Hippocampal formation (tissue), 2 donors: ENCODE measurements at regions not wholly inside any gene's neighbourhood (a gene's known extent, or its start where the extent isn't known, plus 50 kb on each side); places are given as distances from the start of the nearest gene placed in this dataset.

Experiments
- DNase-seq, 2 donors: peaks; one replicate each; lab custom pipeline; 2025; lab: John Stamatoyannopoulos, UW

DNA sequence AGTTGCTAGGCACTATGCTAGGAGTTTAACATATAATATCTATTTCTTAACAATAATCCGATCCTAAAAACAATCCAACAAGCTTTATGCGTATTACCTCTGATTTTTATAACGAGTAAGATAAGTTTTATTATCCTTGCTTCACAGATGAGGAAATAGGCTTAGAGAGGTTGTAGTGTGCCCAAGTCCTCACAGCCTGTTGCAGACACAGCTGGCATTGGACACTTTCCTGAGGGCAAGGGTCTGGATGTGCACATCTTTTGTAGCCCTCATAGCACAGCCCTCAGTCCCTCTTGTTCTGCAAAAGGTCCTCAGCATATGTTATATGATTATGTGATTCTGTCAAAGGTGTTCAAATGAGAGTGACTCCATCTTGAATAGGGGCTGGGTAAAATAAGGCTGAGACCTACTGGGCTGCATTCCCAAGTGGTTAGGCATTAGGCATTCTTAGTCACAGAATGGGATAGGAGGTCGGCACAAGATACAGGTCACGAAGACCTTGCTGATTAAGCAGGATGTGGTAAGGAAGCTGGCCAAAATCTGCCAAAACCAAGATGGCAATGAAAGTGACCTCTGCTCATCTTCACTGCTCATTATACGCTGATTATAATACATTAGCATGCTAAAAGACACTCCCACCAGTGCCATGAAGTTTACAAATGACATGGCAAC lies 75.7 kb upstream of the F3 start:
- DNase-seq, result no peak

DNA sequence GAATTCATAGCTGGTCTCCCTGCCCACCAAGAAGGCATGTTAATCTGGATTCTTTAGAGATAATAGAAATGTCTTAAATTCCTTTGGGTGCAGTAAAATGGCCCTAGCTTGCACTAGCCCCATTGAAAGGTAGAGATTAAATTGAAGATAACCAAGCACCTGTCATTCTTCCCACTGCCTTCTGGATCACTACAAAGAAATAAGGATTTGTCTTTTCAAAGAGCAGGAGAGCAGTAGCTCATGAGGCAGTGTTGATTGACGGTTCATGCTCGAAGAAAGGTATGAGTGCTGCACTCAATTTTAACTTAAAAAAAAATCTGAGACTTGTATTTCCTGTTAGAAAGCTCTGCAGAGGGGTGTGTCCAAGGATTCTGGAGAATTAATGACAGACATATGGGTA lies 74.9 kb upstream of the F3 start:
- DNase-seq, result no peak

DNA sequence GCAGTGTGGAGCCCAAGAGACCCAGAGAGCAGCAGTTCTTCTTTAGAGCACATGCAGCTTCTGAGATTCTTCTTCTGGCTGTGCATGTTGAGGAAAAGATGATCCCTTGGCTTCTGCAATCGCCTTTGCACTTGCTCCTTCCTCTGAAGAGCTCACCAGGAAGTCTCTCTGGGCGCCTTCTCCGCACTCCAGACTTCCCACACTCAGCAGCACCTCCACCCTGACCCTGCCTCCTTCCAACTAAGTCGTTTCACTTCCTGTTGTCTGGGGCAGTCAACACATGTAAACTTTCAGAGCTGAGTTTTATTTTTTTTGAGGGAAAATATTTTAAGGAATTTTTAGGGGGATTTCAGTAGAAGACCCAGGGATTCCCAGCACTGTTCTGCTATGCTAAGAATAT lies 73.4 kb upstream of the F3 start:
- DNase-seq, result no peak

DNA sequence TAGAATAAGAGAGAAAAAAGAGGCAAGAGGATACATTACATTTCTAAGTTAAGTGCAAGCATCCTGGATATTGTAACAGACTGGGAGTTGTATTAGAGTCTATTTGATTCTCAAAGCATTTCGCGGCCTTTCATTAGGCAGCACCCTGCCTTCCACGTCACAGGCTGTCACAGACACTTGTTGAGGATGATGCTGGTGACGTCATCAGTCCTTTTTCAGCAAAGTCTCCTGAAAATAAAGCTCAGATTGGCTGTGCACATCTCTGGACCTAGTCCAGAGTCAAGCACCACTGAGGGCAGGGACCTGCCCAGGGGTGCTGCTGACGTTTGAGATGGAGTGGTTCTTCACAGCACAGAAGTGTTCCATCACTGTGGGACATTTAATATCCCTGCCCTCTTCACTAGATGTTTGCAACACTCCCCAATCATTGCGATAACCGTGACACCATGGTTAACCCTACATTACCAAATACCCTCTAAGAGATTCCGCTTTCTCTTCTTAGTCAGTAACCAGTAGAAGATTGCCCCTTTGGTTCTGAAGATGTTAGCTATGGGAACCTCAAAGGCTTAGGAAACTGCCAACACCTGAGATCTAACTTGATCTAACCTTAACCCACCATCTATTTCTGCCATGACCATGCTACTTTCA lies 72.7 kb upstream of the F3 start:
- DNase-seq, result no peak

DNA sequence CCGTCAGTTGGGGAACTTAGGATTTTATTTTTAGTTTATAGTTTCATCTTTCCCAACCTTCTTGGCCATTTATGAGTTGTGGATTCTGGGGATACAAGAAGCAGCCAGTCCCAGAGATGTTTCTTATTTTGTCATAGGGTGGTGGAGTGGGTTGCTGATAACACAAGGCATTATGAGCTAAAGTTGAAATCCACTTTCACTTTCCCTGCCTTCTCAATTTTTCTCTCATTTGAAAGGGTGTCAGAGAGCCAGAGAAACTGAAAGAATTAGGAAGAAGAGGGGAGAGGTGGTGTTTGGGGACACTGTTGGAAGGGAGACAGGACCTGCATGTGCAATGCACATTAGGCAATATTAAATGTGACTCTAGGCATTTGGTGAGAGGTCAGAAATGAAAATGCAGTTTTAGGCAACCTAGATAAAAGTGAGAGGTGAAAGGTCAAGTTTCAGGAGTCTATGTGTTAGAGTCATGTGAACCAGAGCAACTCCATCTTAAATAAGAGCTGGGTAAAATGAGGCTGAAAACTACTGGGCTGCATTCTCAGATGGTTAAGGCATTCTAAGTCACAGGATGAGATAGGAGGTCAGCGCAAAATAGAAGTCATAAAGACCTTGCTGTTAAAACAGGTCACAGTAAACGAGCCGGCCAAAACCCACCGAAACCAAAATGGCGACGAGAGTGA lies 71.1 kb upstream of the F3 start:
- no peak for DNase-seq

DNA sequence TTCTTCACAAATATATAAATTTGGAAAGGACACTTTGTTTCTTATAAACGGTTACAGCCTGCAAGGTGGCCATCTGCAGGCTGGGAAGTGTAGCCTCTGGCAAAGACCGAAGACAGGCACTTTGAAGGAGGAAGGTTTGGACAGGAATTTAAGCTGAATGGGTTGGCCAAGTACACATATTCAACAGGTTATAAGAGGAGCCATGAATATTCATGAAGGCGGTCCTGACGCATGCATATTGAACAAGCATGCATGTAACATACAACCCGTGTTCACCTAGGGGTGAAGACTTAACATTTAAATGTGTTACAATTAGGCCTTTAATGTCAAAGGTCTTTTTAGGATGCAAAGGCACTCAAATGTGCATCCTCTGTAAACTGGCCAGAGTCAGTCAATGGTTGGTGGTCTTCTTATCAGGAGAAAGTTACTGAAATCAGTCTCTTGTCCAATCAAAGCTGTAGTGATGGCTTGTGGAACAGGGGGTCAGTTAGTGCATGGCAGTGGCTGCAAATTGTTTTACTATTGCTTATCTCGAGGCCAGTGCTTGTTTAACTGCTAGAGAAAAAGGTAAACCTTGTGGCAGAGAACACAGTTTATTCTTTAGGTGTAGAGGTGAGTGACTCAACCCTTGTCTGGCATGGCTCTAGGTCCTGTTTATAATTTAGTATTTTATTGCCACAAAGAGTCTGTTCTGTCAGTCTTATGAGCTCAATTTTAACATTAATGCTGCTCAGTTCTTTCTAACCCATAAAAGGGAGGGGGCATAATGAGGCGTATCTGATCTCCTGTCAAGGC lies 70.3 kb upstream of the F3 start:
- no peak for DNase-seq

DNA sequence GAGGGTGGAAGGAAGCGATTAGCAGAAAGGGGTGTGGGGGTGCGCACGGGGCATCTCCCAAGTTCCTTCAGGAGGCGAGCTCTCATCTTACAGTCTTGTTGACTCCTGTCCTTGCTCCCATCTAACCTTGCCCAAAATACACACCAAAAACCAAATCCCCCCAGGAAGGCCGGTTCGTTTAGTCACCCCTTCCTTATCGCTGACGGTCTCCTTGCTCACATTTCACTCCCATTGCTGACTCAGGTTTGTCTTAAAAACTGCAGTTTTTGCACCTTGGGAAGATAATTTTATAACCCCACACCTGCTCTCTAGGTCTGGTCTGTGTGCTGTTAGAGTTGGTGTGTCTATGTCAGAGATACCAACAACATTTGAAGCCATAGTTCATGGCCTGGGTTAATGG lies 68.1 kb upstream of the F3 start:
- no peak for DNase-seq

DNA sequence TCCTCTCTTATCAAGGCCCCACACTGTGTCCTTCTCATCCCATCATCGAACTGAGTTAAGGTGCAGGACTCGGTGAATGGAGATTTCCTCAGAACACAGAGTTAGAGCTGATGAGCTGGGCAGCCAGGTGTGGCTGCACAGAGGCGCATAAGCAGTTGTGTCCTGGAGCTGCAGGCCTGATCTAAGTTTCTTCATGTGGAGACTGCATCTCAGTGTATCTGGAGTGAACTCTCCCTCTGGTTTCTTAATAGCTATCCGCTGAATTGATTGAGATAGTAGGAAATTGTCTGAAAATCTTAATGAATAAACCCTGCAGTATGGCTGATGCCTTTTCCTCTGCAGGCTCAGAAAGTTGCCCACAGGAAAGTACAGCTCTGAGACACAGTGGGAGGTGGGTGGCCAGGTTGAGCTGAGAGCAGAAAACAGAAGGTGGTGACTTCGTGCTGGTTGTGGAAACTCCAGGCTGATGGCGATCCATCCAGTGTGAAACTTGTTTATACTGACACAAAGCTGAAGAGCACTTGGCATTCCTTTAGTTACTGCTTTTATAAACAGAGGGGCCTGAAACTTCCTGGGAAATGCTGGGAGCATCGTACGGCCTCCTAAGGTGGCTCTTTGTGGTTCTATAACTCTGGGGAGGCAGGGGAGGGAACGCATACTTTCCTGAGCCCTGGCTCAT lies 67.4 kb upstream of the F3 start:
- no peak for DNase-seq

DNA sequence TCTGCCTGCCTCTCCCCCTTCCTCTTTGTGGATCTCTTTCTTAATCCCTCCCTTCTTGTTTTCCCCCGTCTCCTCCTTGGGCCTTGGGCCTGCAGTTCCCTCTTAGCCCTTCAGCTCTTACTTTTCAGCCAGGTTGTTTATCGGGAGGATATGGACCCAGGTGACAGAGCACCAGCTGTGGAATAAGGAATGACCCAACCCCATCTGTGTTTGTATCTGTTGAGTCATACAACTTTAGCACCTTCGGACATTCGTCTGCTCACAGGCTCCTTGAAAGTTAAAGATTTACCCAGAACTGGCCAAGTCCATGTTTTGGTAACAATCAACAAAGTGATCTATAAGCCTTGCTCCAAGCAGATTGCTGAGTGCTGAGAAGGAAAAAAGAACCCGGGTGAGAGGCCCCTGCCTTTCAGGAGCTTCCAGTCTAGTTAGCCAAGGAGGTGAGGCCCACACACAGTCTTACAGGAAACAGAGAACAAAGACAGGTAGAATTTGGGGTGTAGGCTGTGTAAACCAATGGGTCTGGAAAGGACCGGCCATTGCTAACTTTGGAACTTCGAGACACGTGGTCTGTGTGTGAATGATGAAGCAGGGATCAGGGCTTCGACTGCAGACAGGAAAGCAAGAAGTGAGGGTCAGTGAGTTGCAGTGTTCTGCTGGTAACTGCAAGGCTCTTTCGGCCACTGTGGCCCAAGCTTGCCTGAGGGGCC lies 66.7 kb upstream of the F3 start:
- no peak for DNase-seq

DNA sequence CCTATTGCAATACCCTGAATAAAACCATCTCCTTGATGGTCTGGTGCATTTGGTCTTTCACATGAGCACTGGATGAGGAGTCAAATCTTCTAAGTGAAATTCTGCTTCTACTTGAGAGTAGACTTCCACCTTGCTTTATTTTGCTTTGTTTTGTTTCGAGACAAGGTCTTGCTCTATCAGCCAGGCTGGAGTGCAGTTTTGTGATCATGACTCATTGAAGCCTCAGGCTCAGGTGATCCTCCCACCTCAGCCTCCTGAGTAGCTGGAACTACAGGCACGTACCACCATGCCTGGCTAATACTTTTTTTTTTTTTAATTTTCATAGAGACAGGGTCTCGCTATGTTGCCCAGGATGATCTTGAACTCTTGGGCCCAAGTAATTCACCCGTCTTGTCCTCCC lies 65.8 kb upstream of the F3 start:
- DNase-seq, result no peak

DNA sequence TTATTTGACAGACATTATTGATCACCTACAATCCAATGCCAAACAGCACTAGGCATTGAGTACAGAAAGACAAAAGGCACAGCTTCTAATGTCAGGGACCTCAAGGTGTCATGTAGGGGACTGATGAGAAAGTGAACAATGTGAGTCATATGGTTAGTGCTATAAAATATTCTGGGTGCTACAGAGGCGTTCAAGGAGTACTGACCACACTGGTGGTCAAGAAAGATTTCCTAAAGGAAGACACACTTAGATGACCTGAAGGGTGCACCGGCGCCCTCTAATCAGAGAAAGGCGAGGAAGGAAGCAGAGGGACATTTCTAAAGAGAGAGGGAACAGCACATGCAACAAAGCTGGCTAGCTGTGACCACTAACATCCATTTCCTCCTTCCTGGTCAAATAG lies 64.9 kb upstream of the F3 start:
- DNase-seq, result no peak

DNA sequence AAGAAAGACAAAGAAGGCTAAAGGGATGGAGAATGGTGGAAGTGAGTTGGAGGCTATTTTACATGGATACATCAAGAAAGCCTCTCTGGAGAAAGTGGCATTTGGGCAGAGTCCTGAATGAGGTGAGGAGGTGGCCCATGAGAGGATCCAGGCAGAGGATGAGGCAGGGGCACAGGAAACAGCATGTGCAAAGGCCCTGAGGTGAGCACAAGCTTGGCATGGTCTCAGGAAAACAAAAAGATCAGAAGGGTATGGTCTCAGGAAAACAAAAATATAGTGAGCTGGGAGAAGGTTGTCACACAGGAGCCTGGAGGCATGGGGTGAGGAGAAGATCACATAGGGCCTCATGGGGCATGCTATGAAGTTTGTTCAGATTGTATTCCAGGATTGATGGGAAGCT lies 62.1 kb upstream of the F3 start:
- no peak for DNase-seq

DNA sequence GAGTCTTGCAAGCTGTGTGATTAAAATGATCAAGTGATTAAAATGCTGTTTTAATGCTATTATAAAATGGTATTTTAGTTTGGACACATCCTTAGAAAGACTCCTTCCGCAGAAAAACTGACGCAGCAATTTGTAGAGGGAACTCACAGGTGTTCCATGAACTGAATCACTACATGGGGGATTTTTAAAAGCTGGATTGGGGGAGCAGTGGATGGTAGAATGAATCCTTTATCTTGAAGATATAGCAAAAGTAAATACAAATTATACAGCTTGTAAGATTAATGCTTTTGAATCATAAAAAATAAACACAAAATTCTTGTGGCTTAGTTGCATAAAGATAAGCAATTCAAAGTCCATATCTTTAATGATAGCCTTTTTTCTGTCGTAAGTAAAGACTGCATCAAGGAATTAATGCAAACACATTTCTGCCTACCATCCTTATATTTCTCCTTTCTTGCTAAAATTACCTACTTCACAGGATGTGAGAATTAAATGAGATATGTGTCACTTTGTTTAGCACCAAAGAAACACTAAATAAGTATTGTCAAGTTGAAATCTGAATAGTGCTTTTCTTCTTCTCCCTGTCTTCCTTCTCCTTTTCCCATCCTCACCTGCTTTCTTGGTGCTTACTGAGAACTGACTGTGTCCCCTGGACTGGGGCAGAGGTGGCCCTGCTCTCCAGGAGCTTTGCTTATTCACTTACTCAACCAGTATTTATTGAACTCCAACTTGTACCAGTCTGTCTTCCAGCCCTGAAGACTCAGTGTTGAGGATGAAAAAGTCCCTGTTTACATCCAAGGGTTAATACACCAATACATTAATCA lies 61.5 kb upstream of the F3 start:
- DNase-seq, result no peak

DNA sequence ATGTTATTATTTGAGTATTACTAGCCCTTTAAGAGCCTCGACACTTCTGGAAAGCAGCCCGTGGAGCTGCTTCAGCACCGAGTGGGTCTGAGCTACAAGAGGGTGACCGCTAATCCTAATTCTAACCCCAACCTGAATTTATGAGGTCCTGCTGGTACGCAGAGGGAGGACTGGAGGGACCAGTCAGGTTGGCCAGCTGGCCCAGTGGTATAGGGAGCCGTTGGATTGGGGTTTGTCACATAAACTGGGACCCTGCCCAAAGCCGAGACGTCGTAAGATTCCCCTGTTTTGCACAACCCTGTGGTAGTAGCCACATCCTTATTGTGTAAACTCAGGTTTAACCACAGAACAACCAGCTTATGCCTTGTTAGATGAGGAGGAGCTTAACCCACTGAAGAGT lies 60.8 kb upstream of the F3 start:
- DNase-seq, result no peak

DNA sequence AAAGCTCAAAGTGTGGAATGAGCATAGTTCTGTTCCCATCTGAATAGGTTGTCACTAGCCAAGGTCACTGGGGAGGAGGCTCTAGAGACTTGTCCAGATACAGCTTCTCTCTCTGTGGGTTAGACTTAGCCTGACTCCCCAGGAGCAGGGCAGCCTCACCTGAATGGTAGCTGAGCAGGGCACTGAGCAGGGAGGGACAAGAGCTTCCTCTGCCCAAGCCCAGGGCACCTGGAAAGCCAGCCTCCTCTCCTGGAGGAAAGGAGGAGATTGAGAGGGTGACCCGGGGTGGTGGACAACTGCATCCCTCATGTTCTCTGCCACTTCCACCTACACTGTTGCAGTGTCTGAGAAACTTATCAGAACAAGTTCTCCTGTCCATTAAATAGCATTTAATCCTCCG lies 59.0 kb upstream of the F3 start:
- DNase-seq, result no peak

DNA sequence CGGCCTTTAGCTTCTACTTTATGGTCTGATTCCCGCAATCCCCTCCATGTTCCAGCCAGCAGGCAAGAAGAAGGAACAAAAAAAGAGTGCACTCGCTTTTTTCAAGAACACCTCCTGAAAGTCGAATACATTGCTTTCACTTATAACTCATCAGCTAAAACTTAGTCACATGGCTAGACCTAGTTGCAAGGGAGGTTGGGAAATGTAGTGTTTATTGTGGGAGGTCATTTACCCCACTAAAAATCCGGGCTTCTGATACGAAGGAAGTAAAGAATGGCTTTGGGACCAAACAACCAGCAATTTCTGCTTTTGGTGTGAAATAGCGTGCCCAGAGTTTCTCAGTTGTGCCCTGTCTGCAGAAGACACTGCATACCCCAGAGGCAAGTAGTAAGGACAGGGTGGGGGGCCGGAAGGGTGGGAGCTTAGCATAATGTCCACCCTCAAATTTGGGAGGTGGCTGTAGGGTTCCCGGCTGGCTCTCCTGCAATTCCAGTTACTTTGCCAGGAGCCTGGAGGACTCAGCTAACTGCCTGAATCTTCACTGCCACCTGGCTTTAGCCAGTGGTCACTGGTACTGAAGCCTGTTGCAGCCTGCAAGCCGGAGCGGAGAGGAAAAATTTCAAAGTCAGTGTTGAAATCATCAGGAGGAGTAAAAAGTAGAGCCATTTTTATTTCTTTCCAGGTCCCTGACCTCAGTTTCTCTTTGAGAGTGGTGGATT lies 57.7 kb upstream of the F3 start:
- DNase-seq, result peak; percentile 5 to 39

DNA sequence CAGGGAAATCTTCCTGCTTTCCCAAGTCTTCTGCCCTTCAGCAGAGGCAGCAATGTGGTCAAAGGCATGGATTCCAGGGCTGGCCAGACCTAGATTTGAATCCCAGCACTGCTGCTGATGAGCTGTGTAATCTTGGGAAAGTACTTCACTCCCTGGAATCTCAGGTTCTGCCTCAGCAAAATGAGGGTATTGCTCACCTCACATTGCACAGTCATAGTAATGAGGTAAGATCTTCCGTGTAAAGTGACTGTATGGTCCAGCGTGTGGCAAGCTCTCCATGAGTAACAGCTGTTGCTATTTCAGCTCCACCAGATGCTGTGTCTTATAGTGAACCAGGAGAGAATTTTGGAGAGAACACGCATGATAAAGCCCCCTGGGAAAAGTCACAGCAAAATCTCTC lies 56.1 kb upstream of the F3 start:
- DNase-seq, result no peak

DNA sequence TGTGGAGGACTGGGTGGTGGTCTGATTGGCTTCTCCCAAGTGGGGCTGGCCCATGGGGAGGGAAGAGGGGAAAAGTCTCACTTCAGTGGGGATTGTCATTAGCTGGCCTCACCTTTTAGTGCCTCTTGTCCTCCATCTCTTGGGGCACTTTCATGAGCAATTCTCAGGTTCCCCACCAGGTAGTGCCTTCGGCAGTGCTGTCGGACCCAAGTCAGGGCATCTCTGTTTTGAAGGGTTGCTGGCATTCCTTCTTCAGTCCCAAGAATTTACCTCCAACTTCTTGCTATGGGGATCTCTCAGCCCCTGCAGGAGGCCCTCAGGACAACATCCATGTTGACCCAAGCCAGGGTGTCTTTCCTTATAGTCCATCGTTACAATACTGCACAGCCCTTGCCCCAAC lies 54.7 kb upstream of the F3 start:
- no peak for DNase-seq

DNA sequence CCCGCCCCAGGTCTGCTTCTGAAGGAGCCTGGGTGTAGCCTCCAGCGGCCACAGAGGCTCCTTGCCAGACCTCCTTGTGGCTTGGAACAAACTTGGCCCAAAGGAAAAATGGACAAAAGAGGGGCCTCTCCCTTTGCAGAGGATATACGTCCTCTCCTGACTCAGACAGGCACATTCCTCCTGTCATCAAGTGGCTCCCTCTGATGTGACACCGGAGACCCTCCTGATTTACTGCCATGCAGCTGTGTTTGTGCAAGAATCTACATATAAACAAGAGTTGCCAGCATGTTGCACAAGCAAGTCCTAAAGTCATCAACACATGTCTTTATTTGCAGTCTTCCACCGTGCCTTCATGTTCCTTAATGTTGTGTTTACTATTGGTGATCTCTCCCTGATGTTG lies 54.1 kb upstream of the F3 start:
- no peak for DNase-seq

DNA sequence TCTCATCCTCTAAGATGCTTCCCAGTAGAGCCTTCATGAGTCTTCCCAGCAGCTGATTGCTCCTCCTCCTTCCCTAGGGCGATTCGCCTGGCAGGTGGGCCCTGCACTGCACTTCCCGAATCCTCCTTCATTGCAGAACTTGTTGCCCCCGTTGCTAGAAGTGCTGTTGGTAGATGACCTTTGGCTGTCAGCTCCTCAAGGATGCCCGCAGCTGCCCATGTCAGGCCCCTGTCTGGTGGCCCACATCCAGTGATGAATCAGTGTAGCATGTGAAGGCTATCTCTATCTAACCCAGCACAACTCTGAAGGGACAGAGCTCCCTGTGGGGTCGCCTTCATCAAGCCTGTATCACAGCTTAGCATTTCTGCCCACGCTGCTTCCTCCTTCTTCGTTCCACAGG lies 52.1 kb upstream of the F3 start:
- no peak for DNase-seq
